Heart left ventricle (tissue), 16 donors: ENCODE measurements at regions not wholly inside any gene's neighbourhood (a gene's known extent, or its start where the extent isn't known, plus 50 kb on each side); places are given as distances from the start of the nearest gene placed in this dataset.
"Not testable (repeated sequence)": the region's sequence is repeated elsewhere in the genome, so short reads cannot be mapped to it uniquely, and the experiment has no call there.

Experiments used
- ATAC-seq, 4 donors: fragments of 200-7000 bp; cut with Tn5 transposase; one replicate each; pipeline ENCODE4 v1.9.1; 2020 to 2022; ENCODE audit warnings: moderate library complexity in 4 of 4, mild to moderate bottlenecking in 3 of 4, moderate number of reproducible peaks in 1 of 4
- DNase-seq, 5 donors: peaks; one replicate each; pipeline ENCODE4 v3.0.0-alpha.2; 2020
- H3K27ac ChIP-seq, 12 donors: fragments of 200-600 bp; sonication (generic) in 4 of 12; one replicate each; pipeline versions ENCODE4 v1.5.0 to v1.8.0; 2016 to 2022; ENCODE audit warnings: mild to moderate bottlenecking in 2 of 12
- H3K27me3 ChIP-seq, 9 donors: fragments of 200-600 bp; sonication (generic) in 2 of 9; one replicate each; pipeline versions ENCODE4 v1.5.1 to v1.8.0; 2016 to 2022; ENCODE audit warnings: mild to moderate bottlenecking in 3 of 9
- H3K36me3 ChIP-seq, 9 donors: fragments of 200-600 bp; sonication (generic) in 2 of 9; one replicate each; pipeline versions ENCODE4 v1.5.0 to v1.8.0; 2018 to 2022; ENCODE audit warnings: mild to moderate bottlenecking in 2 of 9
- H3K4me1 ChIP-seq, 12 donors: fragments of 200-600 bp; sonication (generic) in 4 of 12; one replicate each; pipeline versions ENCODE4 v1.5.0 to v1.8.0; 2016 to 2022; ENCODE audit warnings: mild to moderate bottlenecking in 3 of 12
- H3K4me3 ChIP-seq, 12 donors: fragments of 200-600 bp; sonication (generic) in 4 of 12; one replicate each; pipeline versions ENCODE4 v1.5.0 to v1.8.0; 2017 to 2022; ENCODE audit warnings: mild to moderate bottlenecking in 9 of 12, moderate library complexity in 4 of 12
- H3K9me3 ChIP-seq, 12 donors: fragments of 200-600 bp; sonication (generic) in 4 of 12; one replicate each; pipeline versions ENCODE4 v1.5.0 to v1.8.0; 2016 to 2022; ENCODE audit warnings: mild to moderate bottlenecking in 1 of 12
- CTCF ChIP-seq, 12 donors: fragments of 200-600 bp; sonication (generic) in 4 of 12; IDR thresholded peaks; one replicate each; pipeline versions ENCODE4 v1.5.0 to v1.8.0; 2018 to 2022; ENCODE audit warnings: antibody characterized with exemption in 12 of 12, mild to moderate bottlenecking in 5 of 12
- POLR2A ChIP-seq, 2 donors: fragments of 450-650 bp; IDR thresholded peaks; one replicate each; pipeline ENCODE4 v1.6.1; 2017; ENCODE audit warnings: antibody characterized with exemption in 2 of 2, mild to moderate bottlenecking in 2 of 2, moderate library complexity in 2 of 2
- WGBS, 4 donors: extraction: QIAGEN DNeasy Blood & Tissue Kit in 2 of 4; methylation state at CpG; one replicate each; pipeline versions ENCODE4 v1.1.5 to v1.1.7; 2013 to 2018; 5-methylcytosine and 5-hydroxymethylcytosine counted together
- intact Hi-C, 10 donors: fragments of 100-400 bp; cut with DNase I; formaldehyde crosslinking; loops; one replicate each; pipeline versions ENCODE4 v1.11.1 to v1.14.2; 2022
- donor health status: ischemic (EF 13 %, LVEDD 7.1; RV severe dilation, severe dysfunction).
- donor health status: healthy with polysubstance abuse.
- donor health status: DM: no; HTN: yes; CAD: no.
- donor health status: DM: no; HTN: no; CAD: no.
- donor health status: ischemic (EF 25% LVEDD 6.9; RV normal size, moderate dysfunction).
- donor health status: ischemic (EF 25% LVEDD 5.7; RV mildly dilated, moderate dysfunction).
- donor health status: healthy.
- donor health status: DM: yes; HTN: yes; CAD: no.
- donor health status: ischemic (EF 35%, LVEDD 5.7; RV mildly dilated, moderate dysfunction).
- donor health status: nonischemic (EF 11% LVEDD 7.7; RV severe dilation, severe dysfunction).
- donor health status: DM: yes; HTN: yes; CAD: no.
- donor health status: PGD.
- donor health status: ischemic (EF 29% LVEDD 5.4; RV normal size, mild dysfunction).
- donor health status: nonischemic (EF 23%, LVEDD 6.1; RV moderate dilation, normal function).

GRCh38 chr20:53725575-53725970, 131.9 kb upstream of the ZNF217 start:
- no peak for TF ChIP-seq CTCF (IDR thresholded peaks at IDR 0.05)
- no peak for TF ChIP-seq POLR2A (IDR thresholded peaks at IDR 0.05)
- DNase-seq (no peak), ATAC-seq (no peak)
- H3K4me3 ChIP-seq = no peak overlapping the region
- intact Hi-C loops = loop anchor here in 1 of 10 donors (10.0 kb wide), 1 partner anchor 59 kb away; no protein-coding TSS in a partner anchor
- no peak overlapping the region for H3K27ac ChIP-seq
- H3K36me3 ChIP-seq = no peaks in the 10 kb centered on the region
- WGBS, 4 donors = 90 to 99% (median 96%) methylated on average over 11 of the region's 11 CpGs
- no peaks in the 10 kb centered on the region for H3K27me3 ChIP-seq
- H3K4me1 ChIP-seq = peaks cover 0 to 4% (median 0%) of the 10 kb centered on the region in 12 donors
- H3K9me3 ChIP-seq = no peaks in the 10 kb centered on the region

GRCh38 chr20:53723621-53724020, 130.0 kb upstream of the ZNF217 start:
- ATAC-seq = no peak
- Histone ChIP-seq H3K27ac (no peak overlapping the region), H3K4me1 (no peaks in the 10 kb centered on the region), H3K4me3 (no peak overlapping the region), H3K36me3 (no peaks in the 10 kb centered on the region), H3K9me3 (no peaks in the 10 kb centered on the region), H3K27me3 (no peaks in the 10 kb centered on the region)
- WGBS, 4 donors = 56 to 61% (median 57%) methylated on average over 7 of the region's 7 CpGs
- no peak for DNase-seq
- no peak for TF ChIP-seq CTCF (IDR thresholded peaks at IDR 0.05)
- TF ChIP-seq POLR2A (IDR thresholded peaks at IDR 0.05) = no peak
- intact Hi-C loops = loop anchor here in 1 of 10 donors (10.0 kb wide), 1 partner anchor 61 kb away; no protein-coding TSS in a partner anchor

- intact Hi-C loops = loop anchor here in 1 of 10 donors (10.0 kb wide), 1 partner anchor 62 kb away; no protein-coding TSS in a partner anchor
- WGBS, 4 donors = 91 to 99% (median 96%) methylated on average over 3 of the region's 3 CpGs
- DNase-seq (no peak), ATAC-seq (no peak)
- Histone ChIP-seq H3K4me1 (peaks cover 0 to 2% (median 0%) of the 10 kb centered on the region in 12 donors), H3K9me3 (no peaks in the 10 kb centered on the region), H3K27me3 (no peaks in the 10 kb centered on the region), H3K36me3 (no peaks in the 10 kb centered on the region), H3K27ac (no peak overlapping the region), H3K4me3 (no peak overlapping the region)
- TF ChIP-seq CTCF (IDR thresholded peaks at IDR 0.05) = no peak
- no peak for TF ChIP-seq POLR2A (IDR thresholded peaks at IDR 0.05)
These were observed 129.4 kb upstream of the ZNF217 start for GRCh38 chr20:53723045-53723444.

- H3K9me3 ChIP-seq = no peaks in the 10 kb centered on the region
- 89 to 97% (median 95%) methylated on average over 5 of the region's 5 CpGs for WGBS, 4 donors
- H3K27ac ChIP-seq = no peak overlapping the region
- ATAC-seq = no peak
- no peak for DNase-seq
- no peak for TF ChIP-seq CTCF (IDR thresholded peaks at IDR 0.05)
- TF ChIP-seq POLR2A (IDR thresholded peaks at IDR 0.05) = no peak
- no peaks in the 10 kb centered on the region for H3K27me3 ChIP-seq
- no peak overlapping the region for H3K4me3 ChIP-seq
- H3K4me1 ChIP-seq = peaks cover 0 to 4% (median 0%) of the 10 kb centered on the region in 12 donors
- intact Hi-C loops = loop anchor here in 1 of 10 donors (10.0 kb wide), 1 partner anchor 62 kb away; no protein-coding TSS in a partner anchor
- no peaks in the 10 kb centered on the region for H3K36me3 ChIP-seq
These were observed 128.9 kb upstream of the ZNF217 start for GRCh38 chr20:53722515-53723036.

GRCh38 chr20:53721445-53721963, 127.9 kb upstream of the ZNF217 start:
- H3K36me3 ChIP-seq, ATAC-seq, H3K27ac ChIP-seq, H3K27me3 ChIP-seq, DNase-seq, H3K9me3 ChIP-seq, H3K4me3 ChIP-seq, H3K4me1 ChIP-seq: not testable (repeated sequence)
- intact Hi-C loops = loop anchor here in 1 of 10 donors (10.0 kb wide), 1 partner anchor 63 kb away; no protein-coding TSS in a partner anchor
- 93 to 98% (median 95%) methylated on average over 6 of the region's 6 CpGs for WGBS, 4 donors

- DNase-seq, intact Hi-C loops, H3K36me3 ChIP-seq, ATAC-seq, H3K4me3 ChIP-seq, H3K9me3 ChIP-seq, H3K4me1 ChIP-seq, H3K27me3 ChIP-seq, H3K27ac ChIP-seq: not testable (repeated sequence)
- WGBS, 4 donors = 93 to 96% (median 94%) methylated on average over 8 of the region's 8 CpGs
These were observed 125.6 kb upstream of the ZNF217 start for GRCh38 chr20:53719171-53719803.
